H1 (cell line): ENCODE measurements at regions not wholly inside any gene's neighbourhood (a gene's known extent, or its start where the extent isn't known, plus 50 kb on each side); places are given as distances from the start of the nearest gene placed in this dataset.

Experiments used
- CTCF ChIA-PET: fragments of 300-600 bp; sonication (Branson Sonifier 250); formaldehyde crosslinking; loops from one replicate; lab custom pipeline; 2021; ENCODE audit not compliant: partially characterized antibody; lab: Charles Lee
- POLR2A ChIA-PET: fragments of 300-600 bp; sonication (Branson Sonifier 250); formaldehyde crosslinking; loops from one replicate; lab custom pipeline; 2021; ENCODE audit warnings: inconsistent platforms; ENCODE audit not compliant: partially characterized antibody; lab: Charles Lee
- DNase-seq, 2 experiments: peaks; one replicate each; pipeline versions ENCODE4 v3.0.0 to v3.0.0-alpha.2; 2010 to 2022; ENCODE audit warnings: low spot score in 2 of 2, low read depth in 1 of 2, mixed read lengths in 1 of 2
- FAIRE-seq: peaks from 2 replicates; lab custom pipeline; 2011; peaks lifted over from hg19 to GRCh38; lab: Jason Lieb, UNC
- H2AFZ ChIP-seq: 2 replicates; pipeline ENCODE4 v1.8.1; 2012; ENCODE audit warnings: low read length, inconsistent platforms
- H2AK5ac ChIP-seq: 2 replicates; pipeline ENCODE4 v1.6.1; 2013; ENCODE audit warnings: low read depth, low read length
- H2BK120ac ChIP-seq: replicated peaks from 2 replicates; pipeline ENCODE3; 2013; ENCODE audit warnings: low read depth, low read length, inconsistent platforms
- H2BK12ac ChIP-seq: 2 replicates; pipeline ENCODE4 v1.6.1; 2013; ENCODE audit warnings: low read depth, low read length
- H2BK15ac ChIP-seq: 2 replicates; pipeline ENCODE4 v1.6.1; 2013; ENCODE audit warnings: low read length
- H2BK20ac ChIP-seq: 2 replicates; pipeline ENCODE4 v1.6.1; 2013; ENCODE audit warnings: low read length
- H2BK5ac ChIP-seq: 2 replicates; pipeline ENCODE4 v1.6.1; 2013; ENCODE audit warnings: low read depth, low read length
- H3K14ac ChIP-seq: 2 replicates; pipeline ENCODE4 v1.6.1; 2013; ENCODE audit warnings: inconsistent platforms; ENCODE audit not compliant: insufficient read length
- H3K18ac ChIP-seq: 2 replicates; pipeline ENCODE4 v1.6.1; 2013; ENCODE audit warnings: low read length; ENCODE audit errors: extremely low read depth
- H3K23ac ChIP-seq: 2 replicates; pipeline ENCODE4 v1.6.1; 2013; ENCODE audit warnings: inconsistent platforms; ENCODE audit not compliant: insufficient read length
- H3K23me2 ChIP-seq: 2 replicates; pipeline ENCODE4 v1.6.1; 2013; ENCODE audit warnings: low read depth, low read length
- H3K27ac ChIP-seq: 2 replicates; pipeline ENCODE4 v1.6.1; 2011; ENCODE audit warnings: low read depth, low read length, inconsistent platforms
- H3K27me3 ChIP-seq, 4 experiments: replicated peaks in 1 of 4; 1 replicate in 1 of 4; 2 replicates in 3 of 4; pipeline versions ENCODE4 v1.6.1 to v1.8.1; 2011 to 2013; ENCODE audit warnings: low read length in 3 of 4, mild to moderate bottlenecking in 3 of 4, inconsistent platforms in 2 of 4, mixed read lengths in 2 of 4, moderate library complexity in 1 of 4; ENCODE audit not compliant: control insufficient read depth in 3 of 4, insufficient read depth in 3 of 4; ENCODE audit errors: extremely low read depth in 1 of 4
- H3K36me3 ChIP-seq, 4 experiments: 2 replicates each; pipeline versions ENCODE4 v1.6.1 to v1.8.1; 2011 to 2013; ENCODE audit warnings: mild to moderate bottlenecking in 4 of 4, low read length in 3 of 4, moderate library complexity in 2 of 4, control low read depth in 1 of 4, inconsistent platforms in 1 of 4; ENCODE audit not compliant: insufficient read depth in 4 of 4, control insufficient read depth in 2 of 4
- H3K4ac ChIP-seq: replicated peaks from 2 replicates; pipeline ENCODE3; 2013; ENCODE audit warnings: low read length, low read depth, mixed read lengths, inconsistent platforms; ENCODE audit not compliant: insufficient read length
- H3K4me1 ChIP-seq, 4 experiments: replicated peaks in 1 of 4; 1 replicate in 1 of 4; 2 replicates in 3 of 4; pipeline versions ENCODE4 v1.6.1 to v1.8.1; 2011 to 2013; ENCODE audit warnings: low read length in 3 of 4, inconsistent platforms in 2 of 4, mixed read lengths in 1 of 4; ENCODE audit not compliant: insufficient read depth in 4 of 4, control insufficient read depth in 3 of 4
- H3K4me2 ChIP-seq, 2 experiments: 2 replicates each; pipeline versions ENCODE4 v1.6.1 to v1.8.1; 2011 to 2013; ENCODE audit warnings: low read depth in 2 of 2, low read length in 2 of 2, control low read depth in 1 of 2, inconsistent platforms in 1 of 2, mild to moderate bottlenecking in 1 of 2; ENCODE audit not compliant: insufficient read depth in 1 of 2
- H3K4me3 ChIP-seq, 4 experiments: fragments of 200-600, 300-600 bp in 1 of 4; sonication (generic), shearing (Covaris generic), sonication (Bioruptor Twin) in 1 of 4; 2 replicates each; pipeline versions ENCODE4 v1.5.1 to v1.8.1; 2011 to 2016; ENCODE audit warnings: low read length in 4 of 4, low read depth in 3 of 4, control low read depth in 2 of 4, inconsistent platforms in 2 of 4, mild to moderate bottlenecking in 2 of 4, mixed read lengths in 1 of 4, moderate library complexity in 1 of 4; ENCODE audit not compliant: insufficient read depth in 2 of 4; ENCODE audit errors: extremely low read depth in 1 of 4
- H3K56ac ChIP-seq: replicated peaks from 2 replicates; pipeline ENCODE3; 2013; ENCODE audit warnings: low read depth, mild to moderate bottlenecking, mixed read lengths, low read length, inconsistent platforms; ENCODE audit not compliant: insufficient read length
- H3K79me1 ChIP-seq: 2 replicates; pipeline ENCODE4 v1.6.1; 2013; ENCODE audit warnings: low read depth, low read length, control low read depth
- H3K79me2 ChIP-seq, 2 experiments: 2 replicates each; pipeline versions ENCODE4 v1.6.1 to v1.8.1; 2012 to 2013; ENCODE audit warnings: low read length in 2 of 2, mild to moderate bottlenecking in 2 of 2, inconsistent platforms in 1 of 2; ENCODE audit not compliant: insufficient read depth in 2 of 2, control insufficient read depth in 1 of 2
- H3K9ac ChIP-seq, 4 experiments: replicated peaks in 1 of 4; 1 replicate in 1 of 4; 2 replicates in 3 of 4; pipeline versions ENCODE4 v1.6.1 to v1.8.1; 2011 to 2013; ENCODE audit warnings: low read depth in 3 of 4, low read length in 3 of 4, control low read depth in 2 of 4, mild to moderate bottlenecking in 2 of 4, moderate library complexity in 2 of 4, inconsistent platforms in 1 of 4; ENCODE audit errors: extremely low read depth in 1 of 4
- H3K9me3 ChIP-seq, 2 experiments: 2 replicates each; pipeline versions ENCODE4 v1.6.1 to v1.8.1; 2012 to 2013; ENCODE audit warnings: mild to moderate bottlenecking in 2 of 2, moderate library complexity in 2 of 2, control low read depth in 1 of 2, inconsistent platforms in 1 of 2, low read depth in 1 of 2, low read length in 1 of 2, mixed read lengths in 1 of 2; ENCODE audit not compliant: insufficient read depth in 2 of 2
- H4K20me1 ChIP-seq, 2 experiments: replicated peaks in 1 of 2; 2 replicates each; pipeline versions ENCODE3 to v1.8.1; 2011 to 2013; ENCODE audit warnings: inconsistent platforms in 2 of 2, low read length in 2 of 2, mild to moderate bottlenecking in 1 of 2; ENCODE audit not compliant: insufficient read depth in 2 of 2, control insufficient read depth in 1 of 2
- H4K5ac ChIP-seq: 2 replicates; pipeline ENCODE4 v1.6.1; 2013; ENCODE audit warnings: low read length, low read depth, mixed read lengths, inconsistent platforms; ENCODE audit not compliant: insufficient read length
- H4K8ac ChIP-seq: 2 replicates; pipeline ENCODE4 v1.8.0; 2013; ENCODE audit warnings: mild to moderate bottlenecking, moderate library complexity, low read length, inconsistent platforms; ENCODE audit not compliant: insufficient read depth; ENCODE audit errors: extremely low read depth
- H4K91ac ChIP-seq: replicated peaks from 2 replicates; pipeline ENCODE3; 2013; ENCODE audit warnings: low read length, mixed read lengths, inconsistent platforms; ENCODE audit not compliant: insufficient read length
- BCL11A ChIP-seq, 2 experiments: IDR thresholded peaks; one replicate each; pipeline ENCODE4 v1.6.1; 2011; ENCODE audit warnings: low read depth in 2 of 2, low read length in 2 of 2, mild to moderate bottlenecking in 2 of 2
- HDAC2 ChIP-seq, 2 experiments: fragments of 300-600 bp in 1 of 2; sonication (generic) in 1 of 2; IDR thresholded peaks; 2 replicates each; pipeline ENCODE4 v1.6.1; 2011 to 2012; ENCODE audit warnings: low read depth in 2 of 2, low read length in 2 of 2, mild to moderate bottlenecking in 2 of 2, moderate library complexity in 2 of 2, borderline replicate concordance in 1 of 2, inconsistent platforms in 1 of 2
- NANOG ChIP-seq: IDR thresholded peaks from 2 replicates; pipeline ENCODE4 v1.6.1; 2011; ENCODE audit warnings: low read length, low read depth, mild to moderate bottlenecking, inconsistent platforms; ENCODE audit not compliant: insufficient read depth, poor library complexity, severe bottlenecking
- NRF1 ChIP-seq: IDR thresholded peaks from 2 replicates; pipeline ENCODE4 v1.6.1; 2011; ENCODE audit warnings: mild to moderate bottlenecking, low read depth, low read length, improper control_type of control experiment
- PHF8 ChIP-seq: fragments of 200-600 bp; sonication (generic); conservative IDR thresholded peaks from 2 replicates; pipeline ENCODE4 v1.7.1; 2012; ENCODE audit warnings: low read depth, mild to moderate bottlenecking, inconsistent platforms, low read length, moderate library complexity
- POLR2A ChIP-seq, 2 experiments: IDR thresholded peaks; 1 replicate in 1 of 2; 2 replicates in 1 of 2; pipeline ENCODE4 v1.6.1; 2011; ENCODE audit warnings: low read depth in 2 of 2, low read length in 2 of 2, mild to moderate bottlenecking in 2 of 2; ENCODE audit errors: control extremely low read depth in 1 of 2
- RFX5 ChIP-seq: IDR thresholded peaks from 2 replicates; pipeline ENCODE4 v1.6.1; 2011; ENCODE audit warnings: low read depth, low read length, improper control_type of control experiment, borderline replicate concordance
- RNF2 ChIP-seq: fragments of 200-900, 300-1000 bp; sonication (generic); IDR thresholded peaks from 2 replicates; pipeline ENCODE4 v1.7.1; 2016; ENCODE audit warnings: borderline replicate concordance, low read depth, mild to moderate bottlenecking, antibody characterized with exemption, low read length; ENCODE audit not compliant: poor library complexity, severe bottlenecking; ENCODE audit errors: missing control alignments
- SP1 ChIP-seq: IDR thresholded peaks from 2 replicates; pipeline ENCODE4 v1.6.1; 2011; ENCODE audit warnings: low read depth, low read length
- TCF12 ChIP-seq: IDR thresholded peaks from 2 replicates; pipeline ENCODE4 v1.6.1; 2011; ENCODE audit warnings: low read depth, mild to moderate bottlenecking, low read length
- TEAD4 ChIP-seq: IDR thresholded peaks from 2 replicates; pipeline ENCODE4 v1.6.1; 2012; ENCODE audit warnings: low read depth, low read length, inconsistent platforms, mixed read lengths
- WGBS, 2 experiments: shearing (Covaris generic) in 1 of 2; methylation state at CpG; one replicate each; pipeline versions ENCODE4 v1.1.6 to v1.1.7; 2013 to 2015; ENCODE audit warnings: low lambda C conversion rate in 2 of 2, mixed read lengths in 2 of 2, inconsistent platforms in 1 of 2, low coverage in 1 of 2, missing lambda C conversion rate in 1 of 2; ENCODE audit not compliant: insufficient replicate concordance in 2 of 2, insufficient coverage in 1 of 2, insufficient read length in 1 of 2; ENCODE audit errors: extremely low coverage in 1 of 2, missing lambda C conversion rate in 1 of 2; 5-methylcytosine and 5-hydroxymethylcytosine counted together
- TF ChIP-seq, protein P1 (sequence below): IDR thresholded peaks from 2 replicates; pipeline ENCODE4 v1.6.1; 2012; ENCODE audit warnings: low read length, inconsistent platforms

DNA sequence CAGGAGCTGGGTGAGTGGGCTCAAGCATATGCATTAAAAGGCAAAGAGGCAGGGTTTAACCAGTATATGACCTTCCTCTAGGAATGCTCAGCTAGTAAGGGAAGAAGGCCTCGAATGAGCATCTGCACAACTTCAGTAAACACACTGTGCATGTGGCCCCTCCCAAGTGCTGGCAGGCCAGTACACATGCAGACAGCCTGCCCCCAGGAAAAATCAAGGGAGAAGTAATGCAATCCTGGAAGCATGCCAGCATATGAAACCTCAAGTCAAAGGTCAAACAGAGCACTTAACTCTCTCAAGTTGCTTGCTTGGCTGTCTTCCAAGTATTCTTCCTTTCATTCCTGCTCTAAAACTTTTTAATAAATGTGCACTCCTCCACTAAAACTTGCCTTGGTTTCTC, 208.4 kb downstream of the ACTR3B start:
- Histone ChIP-seq H3K4ac (no peak overlapping the region), H2AK5ac (no peak overlapping the region), H3K56ac (no peak overlapping the region), H3K4me2 (no peak overlapping the region), H3K14ac (no peak overlapping the region), H3K23ac (no peak overlapping the region), H3K9me3 (peaks cover 22 to 32% of the 10 kb centered on the region in 2 experiments), H4K91ac (peak overlapping the region; percentile 34), H4K5ac (no peak overlapping the region), H2BK20ac (0 out of 2 replicates have a peak overlapping the region, but pooled peaks have one; percentile 83), H3K79me2 (no peaks in the 10 kb centered on the region), H4K8ac (no peak overlapping the region), H3K23me2 (no peaks in the 10 kb centered on the region; the same call in 1 of the 2 replicates), H2BK120ac (peak overlapping the region; percentile 57), H2AFZ (no peak overlapping the region), H4K20me1 (no peaks in the 10 kb centered on the region), H2BK5ac (peak overlapping the region; percentile 79; the same call in 1 of the 2 replicates), H3K18ac (peak overlapping the region; percentile 17; the same call in 1 of the 2 replicates), H3K4me3 (no peak overlapping the region), H3K9ac (no peak overlapping the region), H3K4me1 (peaks cover 2 to 20% (median 11%) of the 10 kb centered on the region in 4 experiments; a peak in 6 of 7 replicates), H3K79me1 (no peaks in the 10 kb centered on the region), H2BK15ac (no peak overlapping the region), H3K36me3 (peaks cover 0 to 14% (median 6%) of the 10 kb centered on the region in 4 experiments; a peak in 2 of 8 replicates), H2BK12ac (peak overlapping the region; percentile 82; the same call in 1 of the 2 replicates), H3K27me3 (peaks cover 0 to 1% (median 0%) of the 10 kb centered on the region in 4 experiments; a peak in 1 of 7 replicates), H3K27ac (no peak overlapping the region)
- DNase-seq (no peak), FAIRE-seq (no peak)
- ChIA-PET POLR2A (no interaction called here), CTCF (no interaction called here)
- 100% methylated on average over 1 of the region's 1 CpG; no CpG with 5 or more reads in 1 of the 2 experiments for WGBS, 2 experiments
- TF ChIP-seq NRF1 (no peak), NANOG (no peak), RNF2 (no peak), POLR2A (IDR thresholded peaks at IDR 0.05; ENCODE audit: control extremely low read depth in 1 of 2, low read depth in 2 of 2, low read length in 2 of 2) (no peak), HDAC2 (IDR thresholded peaks at IDR 0.05; ENCODE audit: borderline replicate concordance in 1 of 2, low read depth in 2 of 2, low read length in 2 of 2) (no peak), PHF8 (no peak), SP1 (no peak), TEAD4 (no peak), TCF12 (no peak), BCL11A (IDR thresholded peaks at IDR 0.05; ENCODE audit: low read depth in 2 of 2, low read length in 2 of 2) (no peak), RFX5 (no peak)
- TF ChIP-seq, protein P1, sequence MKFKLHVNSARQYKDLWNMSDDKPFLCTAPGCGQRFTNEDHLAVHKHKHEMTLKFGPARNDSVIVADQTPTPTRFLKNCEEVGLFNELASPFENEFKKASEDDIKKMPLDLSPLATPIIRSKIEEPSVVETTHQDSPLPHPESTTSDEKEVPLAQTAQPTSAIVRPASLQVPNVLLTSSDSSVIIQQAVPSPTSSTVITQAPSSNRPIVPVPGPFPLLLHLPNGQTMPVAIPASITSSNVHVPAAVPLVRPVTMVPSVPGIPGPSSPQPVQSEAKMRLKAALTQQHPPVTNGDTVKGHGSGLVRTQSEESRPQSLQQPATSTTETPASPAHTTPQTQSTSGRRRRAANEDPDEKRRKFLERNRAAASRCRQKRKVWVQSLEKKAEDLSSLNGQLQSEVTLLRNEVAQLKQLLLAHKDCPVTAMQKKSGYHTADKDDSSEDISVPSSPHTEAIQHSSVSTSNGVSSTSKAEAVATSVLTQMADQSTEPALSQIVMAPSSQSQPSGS = no peak
